ENCODE measurements at regions not wholly inside any gene's neighbourhood (a gene's known extent, or its start where the extent isn't known, plus 50 kb on each side); places are given as distances from the start of the nearest gene placed in this dataset.

DNA sequence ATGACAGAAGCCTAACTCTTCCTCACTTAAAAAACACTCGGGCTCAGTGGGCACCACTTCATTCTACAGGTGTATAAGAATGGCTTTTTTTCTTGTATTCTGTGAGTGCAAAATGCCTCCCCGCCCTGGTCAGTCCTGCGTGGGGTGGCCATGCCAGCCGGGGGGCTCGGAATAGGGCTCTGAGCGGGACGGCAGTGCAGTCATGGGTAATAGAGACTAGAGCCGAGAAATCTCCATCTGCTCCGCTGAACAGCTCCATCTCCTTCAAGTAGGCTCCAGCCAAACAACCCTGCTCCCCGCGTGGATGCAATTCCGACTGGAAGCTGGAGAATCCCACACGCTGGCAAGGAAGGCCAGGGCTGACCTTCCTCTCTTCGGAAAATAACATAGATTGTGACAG lies 317.0 kb upstream of the IRX4 start:
- 63 to 66% methylated on average over 14 of the region's 14 CpGs for WGBS, 2 donors
- Histone ChIP-seq H3K36me3 (no peaks in the 10 kb centered on the region), H3K4me3 (no peak overlapping the region), H3K27ac (no peak overlapping the region), H3K4me1 (no peaks in the 10 kb centered on the region), H3K27me3 (no peaks in the 10 kb centered on the region), H3K9me3 (no peaks in the 10 kb centered on the region)
- DNase-seq (no peak), ATAC-seq (no peak), FAIRE-seq (no peak)
- TF ChIP-seq, protein P1, sequence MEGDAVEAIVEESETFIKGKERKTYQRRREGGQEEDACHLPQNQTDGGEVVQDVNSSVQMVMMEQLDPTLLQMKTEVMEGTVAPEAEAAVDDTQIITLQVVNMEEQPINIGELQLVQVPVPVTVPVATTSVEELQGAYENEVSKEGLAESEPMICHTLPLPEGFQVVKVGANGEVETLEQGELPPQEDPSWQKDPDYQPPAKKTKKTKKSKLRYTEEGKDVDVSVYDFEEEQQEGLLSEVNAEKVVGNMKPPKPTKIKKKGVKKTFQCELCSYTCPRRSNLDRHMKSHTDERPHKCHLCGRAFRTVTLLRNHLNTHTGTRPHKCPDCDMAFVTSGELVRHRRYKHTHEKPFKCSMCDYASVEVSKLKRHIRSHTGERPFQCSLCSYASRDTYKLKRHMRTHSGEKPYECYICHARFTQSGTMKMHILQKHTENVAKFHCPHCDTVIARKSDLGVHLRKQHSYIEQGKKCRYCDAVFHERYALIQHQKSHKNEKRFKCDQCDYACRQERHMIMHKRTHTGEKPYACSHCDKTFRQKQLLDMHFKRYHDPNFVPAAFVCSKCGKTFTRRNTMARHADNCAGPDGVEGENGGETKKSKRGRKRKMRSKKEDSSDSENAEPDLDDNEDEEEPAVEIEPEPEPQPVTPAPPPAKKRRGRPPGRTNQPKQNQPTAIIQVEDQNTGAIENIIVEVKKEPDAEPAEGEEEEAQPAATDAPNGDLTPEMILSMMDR (IDR thresholded peaks at IDR 0.05): no peak
- intact Hi-C loops (cut with DNase I): no loop called here

DNA sequence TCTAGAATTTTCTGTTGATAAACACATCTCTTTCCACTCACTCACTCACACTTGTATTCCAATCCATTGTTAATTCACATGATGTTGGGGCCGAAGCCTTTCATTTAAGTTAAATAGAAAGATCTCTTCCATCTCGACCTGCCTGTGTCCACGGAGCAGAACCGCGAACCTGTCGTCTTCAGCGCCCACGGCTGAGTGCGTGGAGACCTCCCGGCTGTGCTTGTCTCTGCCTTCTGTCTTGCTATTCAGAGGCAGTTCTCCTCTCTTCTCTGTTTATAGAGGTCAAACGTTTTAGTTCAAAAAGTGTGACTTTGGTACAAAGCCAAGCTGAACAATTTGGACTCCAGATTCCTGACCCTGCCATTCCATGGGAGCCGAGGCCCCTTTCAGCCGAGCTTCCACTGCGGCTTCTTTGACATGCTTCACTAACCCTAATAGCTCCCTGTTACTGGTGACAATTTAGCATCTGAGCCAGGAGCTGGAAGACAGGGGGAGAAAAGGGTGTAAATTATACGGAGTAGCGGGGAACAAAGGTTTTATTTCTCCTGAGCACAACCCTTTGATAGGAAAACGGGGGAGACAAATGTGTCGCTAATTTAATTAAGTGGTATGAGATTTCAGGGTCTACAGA lies 314.4 kb upstream of the IRX4 start:
- TF ChIP-seq, protein P1 (IDR thresholded peaks at IDR 0.05): no peak
- FAIRE-seq (no peak), ATAC-seq (no peak), DNase-seq (no peak)
- Histone ChIP-seq H3K4me1 (no peaks in the 10 kb centered on the region), H3K36me3 (no peaks in the 10 kb centered on the region), H3K27ac (no peak overlapping the region), H3K9me3 (no peaks in the 10 kb centered on the region), H3K4me3 (no peak overlapping the region), H3K27me3 (no peaks in the 10 kb centered on the region)
- WGBS, 2 donors: 59 to 75% methylated on average over 18 of the region's 18 CpGs
- intact Hi-C loops (cut with DNase I): no loop called here

DNA sequence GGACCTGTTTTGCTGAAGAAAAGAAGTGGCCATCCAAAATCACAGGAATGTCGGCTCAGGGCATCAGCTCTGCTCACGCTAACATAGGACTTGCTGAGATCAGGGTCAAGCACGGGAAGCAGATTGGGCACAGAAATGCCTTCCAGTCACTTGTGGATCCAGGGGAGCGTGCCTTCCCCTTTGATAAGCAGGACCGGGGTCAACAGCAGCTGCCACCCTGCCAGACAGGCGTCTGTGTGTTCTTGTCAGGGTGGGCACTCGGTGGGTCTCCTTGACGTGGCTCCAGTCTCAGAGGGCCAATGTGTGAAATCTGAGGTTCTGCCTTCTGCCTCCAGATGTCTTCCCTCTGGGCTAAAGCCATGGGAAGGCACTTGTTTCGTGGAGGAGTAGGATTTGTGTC lies 313.7 kb upstream of the IRX4 start:
- ATAC-seq: no peak
- intact Hi-C loops (cut with DNase I): no loop called here
- H3K4me1 ChIP-seq: no peaks in the 10 kb centered on the region

DNA sequence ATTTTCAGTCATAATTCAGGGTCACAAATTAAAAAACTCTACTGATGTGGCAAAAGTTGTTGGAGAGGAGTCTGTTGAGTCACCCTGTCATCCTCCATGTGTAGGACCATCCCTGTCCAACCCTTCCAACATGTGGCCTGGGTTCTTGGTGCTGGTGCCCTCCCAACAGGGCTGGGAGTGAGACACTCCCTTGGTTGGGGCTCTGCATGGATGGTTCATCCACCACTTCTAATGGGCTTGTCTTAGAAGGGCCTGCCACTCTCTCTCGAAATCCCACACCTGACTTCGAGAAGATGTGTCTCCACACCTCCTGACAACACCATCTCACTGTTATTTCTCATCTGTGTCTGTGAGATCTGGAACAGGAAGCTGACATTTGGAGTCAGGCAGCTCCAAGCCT lies 312.2 kb upstream of the IRX4 start:
- intact Hi-C loops (cut with DNase I): no loop called here
- Histone ChIP-seq H3K27ac (no peak overlapping the region), H3K4me1 (no peaks in the 10 kb centered on the region), H3K36me3 (no peaks in the 10 kb centered on the region), H3K27me3 (no peaks in the 10 kb centered on the region), H3K9me3 (no peaks in the 10 kb centered on the region), H3K4me3 (no peak overlapping the region)
- FAIRE-seq: no peak
- no peak for DNase-seq
- WGBS, 2 donors: 32 to 50% methylated on average over 2 of the region's 2 CpGs
- TF ChIP-seq, protein P1 (IDR thresholded peaks at IDR 0.05): no peak
- ATAC-seq: no peak

More for the DNA sequence above, 313.7 kb upstream of the IRX4 start:
- no peaks in the 10 kb centered on the region for H3K36me3 ChIP-seq
- H3K27me3 ChIP-seq: no peaks in the 10 kb centered on the region
- WGBS, 2 donors: 38 to 47% methylated on average over 9 of the region's 9 CpGs
- no peak overlapping the region for H3K4me3 ChIP-seq
- no peak overlapping the region for H3K27ac ChIP-seq
- FAIRE-seq: no peak
- no peak for DNase-seq
- no peaks in the 10 kb centered on the region for H3K9me3 ChIP-seq
- TF ChIP-seq, protein P1 (IDR thresholded peaks at IDR 0.05): no peak

DNA sequence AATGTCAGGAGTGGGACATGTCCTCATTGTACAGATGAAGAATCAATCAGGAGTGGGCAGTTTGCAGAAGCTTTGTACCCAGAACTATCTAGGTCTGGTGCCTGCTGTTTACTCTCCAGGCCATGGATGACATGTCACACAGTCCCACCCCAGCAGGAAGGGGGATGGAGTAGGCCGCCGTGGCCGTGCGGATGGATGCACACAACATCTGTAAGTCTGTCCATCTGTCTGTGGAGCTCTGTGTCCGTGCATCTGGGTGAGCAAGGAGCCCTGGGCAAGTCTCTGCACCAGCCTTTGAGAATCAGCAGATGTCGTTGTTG lies 311.5 kb upstream of the IRX4 start:
- 66 to 75% methylated on average over 6 of the region's 6 CpGs for WGBS, 2 donors
- intact Hi-C loops (cut with DNase I): no loop called here
- TF ChIP-seq, protein P1 (IDR thresholded peaks at IDR 0.05): no peak
- H3K4me1 ChIP-seq: no peaks in the 10 kb centered on the region
- no peaks in the 10 kb centered on the region for H3K27me3 ChIP-seq
- H3K9me3 ChIP-seq: no peaks in the 10 kb centered on the region
- H3K27ac ChIP-seq: no peak overlapping the region
- ATAC-seq (no peak), DNase-seq (no peak), FAIRE-seq (no peak)
- H3K4me3 ChIP-seq: no peak overlapping the region
- no peaks in the 10 kb centered on the region for H3K36me3 ChIP-seq
